ENCODE measurements at regions not wholly inside any gene's neighbourhood (a gene's known extent, or its start where the extent isn't known, plus 50 kb on each side); places are given as distances from the start of the nearest gene placed in this dataset.

DNA sequence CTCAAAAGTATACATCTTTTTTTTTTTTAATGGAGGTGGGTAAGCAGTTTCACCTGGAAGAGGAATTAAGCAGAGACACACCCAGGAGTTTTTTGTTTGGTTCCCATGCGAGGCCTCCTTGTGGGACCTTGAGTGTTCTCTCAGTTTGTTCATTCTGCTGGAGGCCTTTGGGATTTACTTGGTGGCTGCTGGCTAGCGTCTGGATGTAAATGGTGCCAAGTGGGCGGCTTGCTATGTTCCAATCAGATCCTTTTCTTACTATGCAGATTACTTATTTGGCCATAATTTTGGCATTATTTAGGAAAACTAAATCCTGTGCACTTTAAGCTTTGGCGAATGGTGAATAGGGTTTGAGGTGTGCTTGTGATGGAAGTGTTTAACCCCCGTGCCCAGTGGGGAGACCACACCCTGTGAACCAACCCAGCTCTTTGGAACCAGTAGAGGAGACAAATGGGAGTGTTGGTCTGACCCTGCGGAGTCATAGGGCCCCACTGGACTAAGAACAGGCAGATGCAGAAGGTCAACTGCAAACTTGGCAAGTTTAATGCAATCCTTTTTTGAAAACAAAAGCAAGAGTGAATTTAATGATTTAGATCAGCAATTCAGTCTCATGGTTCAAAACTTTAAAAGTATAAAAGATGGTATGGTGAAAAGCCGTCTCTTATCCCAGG is 79.4 kb downstream of the EBLN2 start:
- no peak overlapping the region for H2BK12ac ChIP-seq (ENCODE audit: insufficient read length, low read depth, low read length)
- no peak overlapping the region for H2BK15ac ChIP-seq (ENCODE audit: low read depth, low read length)
- H4K5ac ChIP-seq (ENCODE audit: insufficient read length, low read depth, low read length): no peak overlapping the region
- no peak overlapping the region for H3T11ph ChIP-seq (ENCODE audit: low read length)
- DNase-seq: no peak
- no peak overlapping the region for H3K14ac ChIP-seq (ENCODE audit: insufficient read depth, low read length)
- no peaks in the 10 kb centered on the region for H3K4me1 ChIP-seq (ENCODE audit: insufficient read depth, low read length)
- H3K79me2 ChIP-seq (ENCODE audit: insufficient read depth, low read length): no peaks in the 10 kb centered on the region
- H3K4ac ChIP-seq (ENCODE audit: low read depth, low read length): no peak overlapping the region
- no peak overlapping the region for H3K9ac ChIP-seq (ENCODE audit: extremely low read depth, insufficient read length, low read length)
- H3K9me3 ChIP-seq (ENCODE audit: control insufficient read depth, low read depth, low read length): no peaks in the 10 kb centered on the region
- H2AK5ac ChIP-seq (ENCODE audit: insufficient read length, low read length): no peak overlapping the region
- H3K56ac ChIP-seq (ENCODE audit: insufficient read length, low read depth, low read length): no peak overlapping the region
- no peak overlapping the region for H2BK120ac ChIP-seq (ENCODE audit: low read depth, low read length, poor library complexity, severe bottlenecking)
- no peak overlapping the region for H2BK5ac ChIP-seq (ENCODE audit: insufficient read length, low read length)
- no peaks in the 10 kb centered on the region for H3K27me3 ChIP-seq (ENCODE audit: insufficient read depth, low read length)
- no peak overlapping the region for H3K4me3 Mint-ChIP-seq
- H3K23ac ChIP-seq (ENCODE audit: insufficient read length, low read depth, low read length): no peak overlapping the region
- no peaks in the 10 kb centered on the region for H3K79me1 ChIP-seq (ENCODE audit: insufficient read depth, low read depth, low read length, poor library complexity, severe bottlenecking)
- peak overlapping the region in 1 of 3 experiments; percentile 88; a peak in 1 of 7 replicates for H3K27ac Mint-ChIP-seq
- no peak overlapping the region for H2AFZ ChIP-seq (ENCODE audit: low read length)
- H3K4me2 ChIP-seq (ENCODE audit: insufficient read depth, insufficient read length, low read length): no peak overlapping the region
- no peak overlapping the region for H4K91ac ChIP-seq (ENCODE audit: insufficient read length, low read depth, low read length)
- no peaks in the 10 kb centered on the region for H4K20me1 ChIP-seq (ENCODE audit: control insufficient read depth, insufficient read depth, insufficient read length)
- H2BK20ac ChIP-seq (ENCODE audit: low read depth, low read length, poor library complexity, severe bottlenecking): no peak overlapping the region
- H3K4me1 Mint-ChIP-seq: peaks cover 0 to 5% of the 10 kb centered on the region in 2 experiments; a peak in 2 of 4 replicates
- no peak overlapping the region for H4K8ac ChIP-seq (replicated peaks; ENCODE audit: insufficient read length, low read depth, low read length)
- no peak overlapping the region for H3K18ac ChIP-seq (ENCODE audit: insufficient read length, low read depth, low read length)
- WGBS (ENCODE audit: extremely low coverage, insufficient read length, low lambda C conversion rate): no CpG with 5 or more reads among the region's 7 CpGs
- no peaks in the 10 kb centered on the region for H3K9me3 Mint-ChIP-seq
- H3K27me3 Mint-ChIP-seq (ENCODE audit: low read depth): no peaks in the 10 kb centered on the region; the same call in 1 of the 2 replicates
- H3K23me2 ChIP-seq (ENCODE audit: insufficient read length, low read depth, low read length, poor library complexity, severe bottlenecking): no peaks in the 10 kb centered on the region
- no peaks in the 10 kb centered on the region for H3K36me3 Mint-ChIP-seq (ENCODE audit: insufficient read depth in 1 of 3, low read depth in 3 of 3)
- H3K27ac ChIP-seq (ENCODE audit: insufficient read length, low read depth, low read length): no peak overlapping the region
- TF ChIP-seq, protein P1, sequence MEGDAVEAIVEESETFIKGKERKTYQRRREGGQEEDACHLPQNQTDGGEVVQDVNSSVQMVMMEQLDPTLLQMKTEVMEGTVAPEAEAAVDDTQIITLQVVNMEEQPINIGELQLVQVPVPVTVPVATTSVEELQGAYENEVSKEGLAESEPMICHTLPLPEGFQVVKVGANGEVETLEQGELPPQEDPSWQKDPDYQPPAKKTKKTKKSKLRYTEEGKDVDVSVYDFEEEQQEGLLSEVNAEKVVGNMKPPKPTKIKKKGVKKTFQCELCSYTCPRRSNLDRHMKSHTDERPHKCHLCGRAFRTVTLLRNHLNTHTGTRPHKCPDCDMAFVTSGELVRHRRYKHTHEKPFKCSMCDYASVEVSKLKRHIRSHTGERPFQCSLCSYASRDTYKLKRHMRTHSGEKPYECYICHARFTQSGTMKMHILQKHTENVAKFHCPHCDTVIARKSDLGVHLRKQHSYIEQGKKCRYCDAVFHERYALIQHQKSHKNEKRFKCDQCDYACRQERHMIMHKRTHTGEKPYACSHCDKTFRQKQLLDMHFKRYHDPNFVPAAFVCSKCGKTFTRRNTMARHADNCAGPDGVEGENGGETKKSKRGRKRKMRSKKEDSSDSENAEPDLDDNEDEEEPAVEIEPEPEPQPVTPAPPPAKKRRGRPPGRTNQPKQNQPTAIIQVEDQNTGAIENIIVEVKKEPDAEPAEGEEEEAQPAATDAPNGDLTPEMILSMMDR (conservative IDR thresholded peaks at IDR 0.05): no peak
